ENCODE measurements at regions not wholly inside any gene's neighbourhood (a gene's known extent, or its start where the extent isn't known, plus 50 kb on each side); places are given as distances from the start of the nearest gene placed in this dataset.

GRCh38 chr12:25691865-25692114 is 138.7 kb upstream of the LMNTD1 start:
- TF ChIP-seq EZH2 (optimal IDR thresholded peaks at IDR 0.05; ENCODE audit: low read depth, low read length) = no peak
- TF ChIP-seq, protein P1, sequence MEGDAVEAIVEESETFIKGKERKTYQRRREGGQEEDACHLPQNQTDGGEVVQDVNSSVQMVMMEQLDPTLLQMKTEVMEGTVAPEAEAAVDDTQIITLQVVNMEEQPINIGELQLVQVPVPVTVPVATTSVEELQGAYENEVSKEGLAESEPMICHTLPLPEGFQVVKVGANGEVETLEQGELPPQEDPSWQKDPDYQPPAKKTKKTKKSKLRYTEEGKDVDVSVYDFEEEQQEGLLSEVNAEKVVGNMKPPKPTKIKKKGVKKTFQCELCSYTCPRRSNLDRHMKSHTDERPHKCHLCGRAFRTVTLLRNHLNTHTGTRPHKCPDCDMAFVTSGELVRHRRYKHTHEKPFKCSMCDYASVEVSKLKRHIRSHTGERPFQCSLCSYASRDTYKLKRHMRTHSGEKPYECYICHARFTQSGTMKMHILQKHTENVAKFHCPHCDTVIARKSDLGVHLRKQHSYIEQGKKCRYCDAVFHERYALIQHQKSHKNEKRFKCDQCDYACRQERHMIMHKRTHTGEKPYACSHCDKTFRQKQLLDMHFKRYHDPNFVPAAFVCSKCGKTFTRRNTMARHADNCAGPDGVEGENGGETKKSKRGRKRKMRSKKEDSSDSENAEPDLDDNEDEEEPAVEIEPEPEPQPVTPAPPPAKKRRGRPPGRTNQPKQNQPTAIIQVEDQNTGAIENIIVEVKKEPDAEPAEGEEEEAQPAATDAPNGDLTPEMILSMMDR (IDR thresholded peaks at IDR 0.05; ENCODE audit: low read length) = no peak
- TF ChIP-seq EZH2phosphoT487 (IDR thresholded peaks at IDR 0.05; ENCODE audit: low read length) = no peak

Data from MM.1S (cell line).